DMS 273 (cell line): ENCODE measurements at regions not wholly inside any gene's neighbourhood (a gene's known extent, or its start where the extent isn't known, plus 50 kb on each side); places are given as distances from the start of the nearest gene placed in this dataset.
A peak's percentile ranks its signal among the peaks of the same experiment; 100 is the strongest.

Experiments used
- DNase-seq: peaks from one replicate; lab custom pipeline; 2025; ENCODE audit not compliant: unreplicated experiment; lab: John Stamatoyannopoulos, UW

DNA sequence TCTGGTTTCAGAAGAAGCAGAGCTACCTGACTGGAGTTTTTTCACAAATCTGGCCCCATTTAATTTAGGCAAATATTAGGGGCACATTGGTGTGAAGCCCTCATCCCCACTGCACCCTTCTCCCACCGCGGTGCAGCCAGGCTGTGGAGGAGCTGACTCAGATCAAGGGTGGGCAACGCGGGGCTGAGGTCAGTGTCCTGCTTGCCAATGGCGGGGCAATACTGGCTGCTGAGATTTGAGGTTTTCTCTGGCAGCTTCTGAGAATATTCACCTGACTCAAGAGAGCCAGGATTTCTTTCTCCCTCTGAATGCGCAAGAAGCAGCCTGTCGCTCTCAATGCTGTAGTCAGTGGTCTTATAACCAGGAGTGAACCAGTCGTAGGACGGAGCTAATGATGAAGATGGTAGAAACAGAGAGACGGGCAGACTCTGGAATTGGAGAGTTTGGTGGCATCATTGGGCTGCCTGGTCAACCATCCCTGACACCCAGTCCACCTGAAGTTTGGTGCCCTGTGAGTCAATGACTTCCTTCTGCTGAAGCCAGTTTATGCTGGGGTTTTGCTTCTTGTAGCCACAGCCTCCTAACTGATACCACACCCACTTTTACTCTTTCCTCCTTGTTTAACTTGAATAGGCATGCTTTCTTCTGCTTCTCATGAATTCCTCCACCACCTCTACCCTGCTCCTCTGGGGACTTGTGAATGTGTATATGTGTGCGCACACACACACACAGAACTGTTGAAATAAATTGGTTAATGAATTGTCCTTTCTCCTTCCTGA lies 123.7 kb upstream of the CTBP2 start:
- no peak for DNase-seq

DNA sequence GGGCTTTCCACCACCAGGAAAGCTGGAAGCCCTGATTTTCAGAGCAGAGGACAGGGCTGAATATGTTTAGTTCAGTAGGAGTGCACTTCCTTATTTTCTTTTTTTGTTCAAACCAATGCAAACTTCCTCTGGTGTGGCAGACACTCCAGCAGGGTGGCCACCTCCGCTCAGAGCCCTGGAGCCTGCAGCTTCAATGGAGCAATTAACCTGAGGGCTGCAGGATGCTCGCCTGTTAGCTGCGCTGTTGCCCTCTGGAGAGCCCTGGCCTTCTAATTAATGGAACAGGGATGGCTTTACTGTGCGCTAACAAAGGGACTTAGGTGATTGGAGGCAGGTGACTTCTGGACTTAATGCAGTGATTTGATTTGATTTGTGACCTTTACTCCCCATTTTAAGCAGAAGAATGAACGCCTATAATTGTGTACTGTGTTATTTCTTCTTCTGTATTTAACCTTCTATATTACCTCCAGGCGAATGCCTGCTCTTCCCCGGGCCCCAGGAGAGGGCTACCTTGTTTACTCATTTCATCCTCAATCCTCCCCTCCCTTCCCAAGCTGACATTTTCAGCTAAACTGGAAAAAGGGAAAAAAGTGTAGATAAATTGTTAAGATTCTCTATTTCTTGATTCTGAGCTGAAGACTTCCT lies 123.0 kb upstream of the CTBP2 start:
- no peak for DNase-seq

DNA sequence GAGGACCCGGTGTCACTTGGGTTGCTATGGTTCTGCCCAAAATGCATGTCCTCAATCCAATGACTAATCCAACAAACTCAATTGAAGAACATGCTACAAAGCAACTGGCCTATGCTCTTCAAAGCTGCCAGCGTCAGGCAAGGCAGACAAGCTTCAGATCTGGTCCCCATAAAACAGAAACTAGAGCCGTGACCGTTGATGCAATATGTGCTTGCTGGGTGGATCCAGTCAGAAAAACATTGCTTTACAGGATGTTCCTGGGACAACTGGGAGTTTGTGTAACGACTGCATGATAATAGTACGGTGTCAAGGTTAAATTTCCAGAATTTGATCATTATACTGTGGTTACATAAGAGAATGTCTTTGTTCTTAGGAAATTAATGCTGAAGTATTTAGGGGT lies 120.7 kb upstream of the CTBP2 start:
- DNase-seq = no peak

DNA sequence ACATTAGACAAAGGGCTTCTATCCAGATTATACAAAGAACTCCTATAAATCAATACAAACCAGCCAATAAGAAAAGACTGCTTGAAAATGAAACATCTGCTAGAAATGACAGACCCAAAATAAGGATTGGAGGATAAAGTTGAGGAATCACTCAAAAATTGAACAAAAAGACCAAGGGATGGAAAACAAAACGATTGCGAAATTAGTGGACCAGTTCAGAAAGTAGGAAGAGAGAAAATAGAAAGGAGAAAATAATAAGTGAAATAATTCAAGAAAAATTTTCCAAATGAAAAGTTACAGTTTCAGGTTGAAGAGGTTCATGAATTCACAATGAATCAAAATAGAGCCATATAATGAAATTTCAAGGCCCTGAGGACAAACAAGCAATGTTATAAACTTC lies 115.8 kb upstream of the CTBP2 start:
- DNase-seq = no peak

DNA sequence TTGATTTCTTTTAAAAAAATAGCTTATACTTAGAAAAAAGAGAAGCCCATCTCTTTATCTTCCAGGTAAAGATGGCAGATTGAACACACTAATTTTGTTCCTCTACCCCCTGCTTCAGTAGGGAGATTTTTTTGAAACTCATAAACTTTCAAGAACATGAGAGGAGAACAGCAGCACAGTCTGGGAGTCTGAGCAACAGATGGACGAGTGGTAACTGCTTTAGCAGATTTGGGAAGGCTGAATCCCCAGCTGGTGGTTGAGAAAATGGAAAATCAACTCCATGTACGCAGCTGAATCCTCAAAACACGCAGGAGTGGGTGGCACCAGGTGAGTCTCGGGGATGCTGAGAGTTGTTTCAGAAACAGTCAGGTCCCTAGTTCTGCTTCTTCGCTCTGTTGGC lies 114.6 kb upstream of the CTBP2 start:
- peak; percentile 9 for DNase-seq

DNA sequence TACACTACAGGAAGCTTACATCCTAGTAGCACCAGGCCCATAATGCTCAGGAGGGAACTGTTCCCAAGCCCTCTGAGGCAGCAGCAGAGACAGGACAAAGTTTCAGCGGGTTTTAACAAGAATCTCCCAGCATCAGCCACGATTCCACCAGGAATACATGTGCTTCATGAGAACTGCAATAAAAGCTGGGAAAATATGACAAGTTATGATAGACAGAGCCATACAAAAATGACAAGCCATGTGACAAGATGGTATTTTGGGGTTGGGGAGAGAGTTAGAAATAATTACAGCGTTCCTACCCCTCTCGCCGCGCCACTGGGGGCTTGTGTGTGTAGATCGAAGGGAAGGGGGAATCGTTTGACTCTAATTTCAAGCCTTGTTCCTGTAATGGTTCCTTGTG lies 112.7 kb upstream of the CTBP2 start:
- no peak for DNase-seq

DNA sequence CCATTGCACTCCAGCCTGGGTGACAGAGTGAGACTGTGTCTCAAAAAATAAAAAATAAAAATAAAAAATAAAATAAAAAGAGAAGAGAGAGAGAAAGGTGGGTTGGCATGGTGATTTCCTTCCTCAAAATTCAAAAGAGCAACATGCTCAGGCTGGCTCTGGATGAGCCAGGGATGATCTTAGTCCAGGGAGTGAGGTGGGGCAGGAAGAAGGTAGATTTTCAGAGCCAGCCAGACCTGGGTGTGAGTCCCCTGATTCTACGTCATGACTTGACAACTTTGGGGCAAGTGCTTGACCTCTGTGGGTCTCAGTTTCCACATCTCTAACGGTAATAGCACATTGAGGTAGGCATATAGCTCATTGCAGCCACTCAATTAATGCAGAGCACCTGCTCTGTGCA lies 109.4 kb upstream of the CTBP2 start:
- DNase-seq = no peak

DNA sequence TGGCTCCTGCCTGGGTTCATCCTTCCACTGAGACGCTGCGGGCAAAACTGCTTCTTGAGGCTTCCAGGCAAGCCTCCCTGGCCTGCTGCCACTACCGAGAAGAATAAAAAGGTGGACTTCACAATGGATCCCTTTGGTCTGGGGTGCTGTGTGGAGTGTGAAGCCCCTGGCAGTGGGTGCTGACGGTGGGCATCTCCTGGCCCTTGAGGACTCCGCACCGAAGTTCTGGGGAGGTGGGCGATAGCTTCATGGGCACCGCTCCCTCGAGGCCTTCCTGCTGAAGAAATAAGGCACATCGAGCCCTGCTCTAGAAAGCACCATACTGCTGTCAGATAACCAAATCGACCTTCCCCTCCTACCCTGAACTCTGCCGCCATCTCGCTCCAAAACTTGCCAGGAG lies 106.6 kb upstream of the CTBP2 start:
- DNase-seq = no peak

DNA sequence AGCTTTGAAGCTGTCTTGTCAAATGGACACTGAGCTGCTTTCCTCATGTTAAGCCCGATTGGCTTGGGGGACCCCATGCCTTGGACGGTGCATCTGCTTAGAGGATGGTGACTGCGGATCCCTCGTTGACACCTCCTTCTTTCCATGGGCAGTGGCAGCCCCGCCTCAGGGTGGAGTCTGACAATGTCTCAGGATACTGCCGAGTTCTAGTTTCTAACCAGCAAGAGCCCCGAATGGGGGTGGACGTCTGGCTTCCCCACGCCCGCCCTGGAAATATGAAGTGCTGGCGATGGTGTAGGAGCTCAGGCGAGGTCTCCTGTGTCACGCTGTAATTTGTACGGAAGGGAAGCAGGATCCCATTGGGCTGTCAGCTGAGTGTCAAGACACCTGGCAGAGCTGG lies 106.2 kb upstream of the CTBP2 start:
- DNase-seq = no peak

DNA sequence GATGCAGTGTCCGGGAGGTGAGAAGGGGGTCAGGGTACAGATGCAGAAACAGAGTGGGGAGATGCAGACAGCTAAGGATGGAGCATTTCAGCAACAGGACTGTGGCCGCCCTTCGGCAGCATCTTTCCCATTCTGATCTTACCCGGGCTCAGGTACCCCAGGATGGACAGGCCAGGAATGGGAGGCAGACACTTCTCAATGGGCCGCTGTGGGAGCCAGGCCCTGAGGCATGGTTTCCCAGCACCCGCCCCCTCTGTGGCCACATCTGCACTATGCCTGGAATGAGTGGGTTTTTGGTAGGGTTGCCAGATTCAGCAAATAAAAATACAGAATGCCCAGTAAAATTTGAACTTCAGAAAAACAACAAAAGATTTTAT lies 105.2 kb upstream of the CTBP2 start:
- DNase-seq = no peak

DNA sequence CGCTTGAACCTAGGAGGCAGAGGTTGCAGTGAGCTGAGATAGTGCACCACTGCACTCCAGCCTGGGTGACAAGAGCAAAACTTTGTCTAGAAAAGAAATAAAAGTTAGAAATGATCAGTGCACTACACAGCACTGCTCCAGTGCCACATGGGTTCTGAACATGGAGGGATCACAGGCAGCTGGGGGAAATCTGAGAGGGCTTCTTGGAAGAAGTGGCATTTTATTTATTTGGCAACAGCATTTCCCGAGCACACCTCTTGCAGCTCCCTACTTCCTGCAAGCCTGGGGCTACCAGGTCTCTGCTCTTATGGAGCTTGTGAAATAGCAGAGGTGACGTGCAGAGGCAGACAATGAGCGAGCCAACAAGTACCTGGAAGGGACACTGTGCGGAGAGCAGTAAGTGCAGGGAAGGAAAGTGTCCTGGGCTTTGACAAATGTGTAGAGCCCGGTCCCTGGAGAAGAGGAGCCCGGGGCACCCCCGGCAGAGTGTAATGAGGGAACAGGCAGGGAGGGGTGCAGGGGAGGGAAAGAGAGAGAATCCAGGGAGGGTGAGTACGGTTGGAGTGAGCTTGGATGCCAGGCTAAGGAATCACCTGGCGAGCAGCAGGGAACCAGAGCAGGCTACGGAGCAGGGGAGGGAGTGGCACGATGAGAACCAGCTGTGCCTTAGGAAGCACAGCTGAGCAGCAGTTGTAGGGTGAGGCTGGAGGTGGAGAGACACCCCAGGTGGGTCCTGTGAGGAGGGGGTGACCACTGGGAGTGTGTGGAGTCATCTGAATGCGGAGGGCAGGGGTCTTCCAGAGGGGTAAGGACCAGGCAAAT lies 104.6 kb upstream of the CTBP2 start:
- no peak for DNase-seq

DNA sequence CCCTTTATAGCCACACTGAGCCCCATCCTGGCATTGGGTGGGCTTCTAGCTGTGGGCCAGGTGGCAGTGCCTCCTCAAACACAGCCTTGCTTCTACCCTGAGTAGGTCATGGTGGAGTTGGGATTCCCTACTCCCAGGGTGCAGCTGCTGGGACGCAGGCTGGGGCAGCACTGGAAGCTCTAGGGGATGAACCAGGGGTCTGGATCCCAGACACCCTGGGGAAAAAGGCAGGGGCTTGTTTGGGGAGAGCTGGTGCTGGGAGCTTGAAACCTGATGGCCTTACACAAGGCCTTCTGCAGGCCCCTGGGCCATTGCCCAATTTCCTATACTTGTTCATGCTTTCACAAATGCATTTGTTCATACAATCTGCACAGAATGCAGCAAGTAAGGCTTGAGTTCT lies 103.7 kb upstream of the CTBP2 start:
- DNase-seq = no peak

DNA sequence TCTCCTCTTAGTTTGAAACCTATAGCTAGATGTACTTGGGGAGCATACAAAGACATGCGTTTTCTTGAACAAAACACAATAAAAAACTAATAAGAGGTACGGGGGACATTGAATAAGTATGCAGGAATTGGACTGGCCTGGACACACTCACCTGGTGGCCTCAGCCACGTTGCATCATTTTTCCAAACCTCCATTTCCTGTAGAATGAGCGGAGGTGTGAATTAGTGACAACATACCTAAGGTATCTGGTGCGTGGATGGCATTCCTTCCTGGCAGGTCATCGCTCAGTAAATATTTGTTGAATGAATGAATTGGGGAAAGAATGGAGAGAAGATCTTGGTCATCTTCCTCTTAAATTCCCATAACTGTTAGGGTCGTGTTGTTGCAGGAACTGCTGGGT lies 103.2 kb upstream of the CTBP2 start:
- no peak for DNase-seq

DNA sequence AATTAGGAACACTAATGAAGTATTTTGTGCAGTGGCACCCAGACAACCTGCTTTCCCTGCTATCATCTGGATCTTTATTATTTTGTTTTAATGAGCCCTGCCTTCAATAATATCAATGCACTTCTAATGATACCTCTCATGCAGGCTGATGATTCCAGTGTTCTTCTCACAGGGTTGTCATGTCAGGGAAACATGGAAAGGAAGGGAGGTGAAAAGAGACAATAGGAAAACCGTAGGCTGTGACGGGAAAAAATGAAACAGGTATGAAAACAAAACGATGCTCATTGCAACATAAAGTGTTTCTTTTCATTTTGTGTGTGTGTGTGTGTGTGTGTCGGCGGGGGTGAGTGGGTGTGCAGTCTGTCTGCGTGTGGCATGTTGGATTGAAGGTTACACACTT lies 102.6 kb upstream of the CTBP2 start:
- no peak for DNase-seq

DNA sequence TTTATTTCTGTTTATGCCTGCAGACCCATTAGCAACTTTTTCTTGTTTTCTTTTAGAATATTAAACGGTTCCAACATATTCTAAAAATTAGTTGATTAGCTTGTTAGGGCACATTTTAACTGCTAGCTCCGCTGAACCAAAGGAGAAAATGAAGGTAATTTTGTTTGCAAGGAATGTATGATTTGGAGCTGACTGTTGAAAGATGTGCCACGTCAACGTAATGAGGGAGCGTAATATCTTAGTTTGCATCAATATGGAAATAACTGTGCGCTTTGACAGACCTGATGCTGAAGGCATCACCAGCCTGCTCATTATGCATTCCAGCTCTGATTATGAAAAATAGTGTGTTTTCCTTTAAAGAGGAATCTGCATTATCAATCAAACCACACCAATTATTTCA lies 102.0 kb upstream of the CTBP2 start:
- no peak for DNase-seq

DNA sequence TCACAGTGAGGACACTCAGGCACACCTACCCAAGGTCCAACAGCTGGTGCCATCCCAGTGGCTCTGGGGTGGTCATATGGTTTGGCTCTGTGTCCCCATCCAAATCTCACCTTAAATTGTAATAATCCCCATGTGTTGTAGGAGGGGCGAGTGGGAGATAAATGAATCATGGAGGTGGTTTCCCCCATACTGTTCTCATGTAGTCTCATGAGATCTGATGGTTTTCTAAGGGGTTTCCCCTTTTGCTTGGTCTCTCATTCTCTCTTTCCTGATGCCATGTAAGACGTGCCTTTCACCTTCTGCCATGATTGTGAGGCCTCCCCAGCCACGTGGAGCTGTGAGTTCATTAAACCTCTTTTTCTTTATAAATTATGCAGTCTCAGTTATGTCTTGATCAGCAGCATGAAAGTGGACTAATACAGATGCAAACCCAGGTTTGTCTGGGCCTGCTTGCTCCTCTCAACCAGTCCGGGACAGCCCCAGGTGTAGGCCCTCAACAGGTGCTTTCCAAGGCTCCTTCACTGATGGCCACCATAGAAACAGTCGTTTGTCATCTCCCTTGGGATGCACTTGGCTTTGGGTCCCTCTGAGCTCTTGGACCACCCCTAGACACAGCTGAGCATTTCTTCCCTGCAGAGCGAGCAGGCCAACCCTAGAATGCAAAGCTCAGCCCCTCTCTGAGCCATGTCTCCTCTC lies 101.3 kb upstream of the CTBP2 start:
- no peak for DNase-seq

DNA sequence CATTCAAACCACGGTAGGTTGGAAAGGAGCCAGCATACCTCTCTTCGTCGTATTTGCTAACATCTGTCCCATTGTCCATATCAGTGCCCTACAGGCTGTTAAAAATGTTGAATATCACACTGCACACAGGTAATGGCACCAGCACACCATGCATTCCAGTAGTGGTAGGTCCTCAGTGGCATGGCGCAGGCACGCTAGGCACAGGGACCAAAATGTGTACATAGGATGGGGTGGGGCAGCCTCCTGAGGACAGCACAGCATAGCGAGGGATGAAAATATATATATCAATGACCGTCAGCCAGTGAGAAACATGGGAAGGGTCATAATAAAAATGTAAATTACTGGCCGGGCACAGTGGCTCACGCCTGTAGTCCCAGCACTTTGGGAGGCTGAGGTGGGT lies 99.9 kb upstream of the CTBP2 start:
- no peak for DNase-seq

DNA sequence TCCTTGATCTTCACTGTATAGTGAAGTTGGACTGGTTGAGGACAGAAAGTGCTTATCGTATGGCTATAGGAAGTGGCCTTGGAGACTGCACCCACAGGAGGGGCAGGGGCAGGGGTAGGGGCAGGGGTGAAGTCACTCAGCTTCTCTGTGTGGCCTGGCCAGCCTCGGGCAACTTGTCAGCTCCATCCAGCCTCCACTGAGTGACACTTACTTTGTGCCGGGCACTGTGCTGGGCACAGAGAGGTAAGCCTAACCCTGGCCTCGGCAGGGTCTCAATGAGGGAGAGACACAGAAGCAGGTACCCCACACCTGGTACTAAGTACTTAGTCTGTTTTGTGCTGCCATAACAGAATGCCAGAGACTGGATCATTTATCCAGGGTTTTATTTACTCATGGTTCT lies 99.3 kb upstream of the CTBP2 start:
- no peak for DNase-seq

DNA sequence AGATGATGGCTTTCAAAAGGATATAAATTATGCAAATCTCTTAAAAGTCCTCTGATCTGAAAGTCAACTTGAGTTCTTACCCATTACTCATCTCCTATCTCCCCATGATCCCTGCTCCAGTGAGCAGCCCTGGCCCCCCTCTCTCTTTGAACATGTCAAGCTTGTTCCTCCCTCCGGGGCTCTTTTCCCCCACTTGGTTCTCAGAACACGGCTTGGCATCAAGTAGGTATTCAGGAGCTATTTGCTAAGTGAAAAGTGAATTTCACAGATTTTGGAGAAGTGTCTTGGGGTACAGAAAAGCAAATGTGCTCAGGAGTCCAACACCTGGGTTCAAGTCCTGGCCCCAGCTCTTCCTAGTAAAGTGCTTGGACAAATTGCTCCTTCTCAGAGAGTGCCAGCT lies 98.3 kb upstream of the CTBP2 start:
- DNase-seq = no peak

DNA sequence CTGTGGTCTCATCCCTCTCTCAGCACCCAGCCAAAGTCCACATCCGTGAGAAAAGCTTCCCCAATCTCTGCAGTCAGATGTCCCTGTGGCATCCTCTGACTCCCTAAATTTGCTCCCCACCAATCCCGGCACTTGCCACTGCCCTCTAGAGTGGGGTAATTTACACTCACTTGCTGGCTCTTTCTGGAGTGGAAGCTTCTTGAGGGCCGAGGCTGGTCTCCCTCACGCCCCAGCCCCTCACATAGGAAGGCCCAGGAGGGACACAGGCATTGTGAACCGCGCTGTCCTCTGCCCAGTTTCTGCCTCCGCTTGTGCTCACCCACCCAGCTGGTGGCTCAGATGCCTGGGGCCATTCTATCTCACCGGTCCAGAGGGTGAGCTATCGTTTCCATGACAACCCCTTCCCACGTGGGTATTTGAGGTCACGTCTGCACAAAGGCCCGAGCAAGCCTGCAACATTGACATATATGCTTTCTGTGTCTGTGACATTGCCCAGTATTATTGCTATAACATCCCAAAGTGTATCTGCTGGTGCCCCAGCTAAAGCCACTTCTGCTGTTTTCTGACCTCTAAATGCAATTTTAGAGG lies 97.3 kb upstream of the CTBP2 start:
- peak; percentile 3 for DNase-seq

DNA sequence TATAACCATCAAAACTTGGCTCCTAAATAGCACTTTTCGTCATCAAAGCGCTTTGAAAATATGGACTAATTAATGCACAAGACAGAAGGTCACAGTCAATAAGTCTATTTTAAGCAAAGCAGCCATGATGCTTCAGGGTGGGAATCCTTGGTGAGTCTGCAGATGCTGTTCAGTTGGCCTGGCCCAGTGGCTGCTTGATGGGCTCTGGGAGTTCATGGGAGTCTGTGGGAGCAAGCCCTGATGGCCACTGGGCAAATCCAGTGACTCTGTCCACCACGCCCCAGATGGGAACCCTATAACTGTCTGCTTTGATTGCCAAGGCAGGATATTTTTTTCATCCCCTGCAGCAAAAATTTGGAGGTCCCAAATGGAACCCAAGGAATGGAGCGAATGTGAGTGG lies 95.7 kb upstream of the CTBP2 start:
- no peak for DNase-seq
